ENCODE measurements at regions not wholly inside any gene's neighbourhood (a gene's known extent, or its start where the extent isn't known, plus 50 kb on each side); places are given as distances from the start of the nearest gene placed in this dataset.

GRCh38 chr12:124713041-124713435, 145.6 kb upstream of the NCOR2 start:
- TF ChIP-seq, protein P1, sequence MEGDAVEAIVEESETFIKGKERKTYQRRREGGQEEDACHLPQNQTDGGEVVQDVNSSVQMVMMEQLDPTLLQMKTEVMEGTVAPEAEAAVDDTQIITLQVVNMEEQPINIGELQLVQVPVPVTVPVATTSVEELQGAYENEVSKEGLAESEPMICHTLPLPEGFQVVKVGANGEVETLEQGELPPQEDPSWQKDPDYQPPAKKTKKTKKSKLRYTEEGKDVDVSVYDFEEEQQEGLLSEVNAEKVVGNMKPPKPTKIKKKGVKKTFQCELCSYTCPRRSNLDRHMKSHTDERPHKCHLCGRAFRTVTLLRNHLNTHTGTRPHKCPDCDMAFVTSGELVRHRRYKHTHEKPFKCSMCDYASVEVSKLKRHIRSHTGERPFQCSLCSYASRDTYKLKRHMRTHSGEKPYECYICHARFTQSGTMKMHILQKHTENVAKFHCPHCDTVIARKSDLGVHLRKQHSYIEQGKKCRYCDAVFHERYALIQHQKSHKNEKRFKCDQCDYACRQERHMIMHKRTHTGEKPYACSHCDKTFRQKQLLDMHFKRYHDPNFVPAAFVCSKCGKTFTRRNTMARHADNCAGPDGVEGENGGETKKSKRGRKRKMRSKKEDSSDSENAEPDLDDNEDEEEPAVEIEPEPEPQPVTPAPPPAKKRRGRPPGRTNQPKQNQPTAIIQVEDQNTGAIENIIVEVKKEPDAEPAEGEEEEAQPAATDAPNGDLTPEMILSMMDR (IDR thresholded peaks at IDR 0.05; ENCODE audit: low read depth, low read length, poor library complexity, severe bottlenecking) = no peak
- TF ChIP-seq EZH2phosphoT487 (IDR thresholded peaks at IDR 0.05; ENCODE audit: borderline replicate concordance, low read length) = no peak

All from DOHH2 (cell line).